Hepatocyte (in vitro differentiated cells): ENCODE measurements at regions not wholly inside any gene's neighbourhood (a gene's known extent, or its start where the extent isn't known, plus 50 kb on each side); places are given as distances from the start of the nearest gene placed in this dataset.
"Not testable (repeated sequence)": the region's sequence is repeated elsewhere in the genome, so short reads cannot be mapped to it uniquely, and the experiment has no call there.

Experiments used
- EZH2 ChIP-seq: fragments of 200-600 bp; sonication (generic); IDR thresholded peaks from 2 replicates; pipeline ENCODE4 v1.6.1; 2016; ENCODE audit warnings: antibody characterized with exemption, mild to moderate bottlenecking, borderline replicate concordance
- TF ChIP-seq, protein P1 (sequence below): fragments of 200-600 bp; sonication (generic); IDR thresholded peaks from 2 replicates; pipeline ENCODE4 v1.5.1; 2016; ENCODE audit warnings: antibody characterized with exemption, mild to moderate bottlenecking; ENCODE audit not compliant: poor library complexity

DNA sequence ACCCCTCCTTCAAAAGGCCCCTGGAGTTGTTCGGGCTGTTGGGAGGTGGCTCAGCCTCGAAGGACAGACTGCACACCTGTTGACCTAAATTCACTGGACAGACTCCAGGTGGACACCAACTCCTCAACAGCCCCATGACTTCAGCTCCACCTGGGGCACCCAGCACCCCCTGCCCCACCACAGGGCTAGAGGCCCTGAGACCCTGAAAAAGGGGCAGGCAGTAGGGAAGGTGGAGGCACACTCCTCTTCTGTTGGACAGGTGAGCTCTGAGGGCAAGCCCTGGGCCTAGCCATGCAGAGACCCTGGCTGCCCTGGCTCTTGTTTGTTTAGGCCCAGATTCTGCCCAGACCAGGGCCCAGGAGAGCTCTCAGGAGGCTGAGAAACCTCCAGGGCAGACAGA is 409.7 kb upstream of the CAMK1G start:
- TF ChIP-seq, protein P1, sequence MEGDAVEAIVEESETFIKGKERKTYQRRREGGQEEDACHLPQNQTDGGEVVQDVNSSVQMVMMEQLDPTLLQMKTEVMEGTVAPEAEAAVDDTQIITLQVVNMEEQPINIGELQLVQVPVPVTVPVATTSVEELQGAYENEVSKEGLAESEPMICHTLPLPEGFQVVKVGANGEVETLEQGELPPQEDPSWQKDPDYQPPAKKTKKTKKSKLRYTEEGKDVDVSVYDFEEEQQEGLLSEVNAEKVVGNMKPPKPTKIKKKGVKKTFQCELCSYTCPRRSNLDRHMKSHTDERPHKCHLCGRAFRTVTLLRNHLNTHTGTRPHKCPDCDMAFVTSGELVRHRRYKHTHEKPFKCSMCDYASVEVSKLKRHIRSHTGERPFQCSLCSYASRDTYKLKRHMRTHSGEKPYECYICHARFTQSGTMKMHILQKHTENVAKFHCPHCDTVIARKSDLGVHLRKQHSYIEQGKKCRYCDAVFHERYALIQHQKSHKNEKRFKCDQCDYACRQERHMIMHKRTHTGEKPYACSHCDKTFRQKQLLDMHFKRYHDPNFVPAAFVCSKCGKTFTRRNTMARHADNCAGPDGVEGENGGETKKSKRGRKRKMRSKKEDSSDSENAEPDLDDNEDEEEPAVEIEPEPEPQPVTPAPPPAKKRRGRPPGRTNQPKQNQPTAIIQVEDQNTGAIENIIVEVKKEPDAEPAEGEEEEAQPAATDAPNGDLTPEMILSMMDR: not testable (repeated sequence)
- TF ChIP-seq EZH2: not testable (repeated sequence)
